Hematopoietic multipotent progenitor cell treated with erythropoietin and hydrocortisone succinate and interleukin-3 and kit ligand, for 4 days (in vitro differentiated cells): ENCODE measurements at regions not wholly inside any gene's neighbourhood (a gene's known extent, or its start where the extent isn't known, plus 50 kb on each side); places are given as distances from the start of the nearest gene placed in this dataset.

Experiments
- DNase-seq: peaks from one replicate; pipeline ENCODE4 v3.0.0-alpha.2; 2015

DNA sequence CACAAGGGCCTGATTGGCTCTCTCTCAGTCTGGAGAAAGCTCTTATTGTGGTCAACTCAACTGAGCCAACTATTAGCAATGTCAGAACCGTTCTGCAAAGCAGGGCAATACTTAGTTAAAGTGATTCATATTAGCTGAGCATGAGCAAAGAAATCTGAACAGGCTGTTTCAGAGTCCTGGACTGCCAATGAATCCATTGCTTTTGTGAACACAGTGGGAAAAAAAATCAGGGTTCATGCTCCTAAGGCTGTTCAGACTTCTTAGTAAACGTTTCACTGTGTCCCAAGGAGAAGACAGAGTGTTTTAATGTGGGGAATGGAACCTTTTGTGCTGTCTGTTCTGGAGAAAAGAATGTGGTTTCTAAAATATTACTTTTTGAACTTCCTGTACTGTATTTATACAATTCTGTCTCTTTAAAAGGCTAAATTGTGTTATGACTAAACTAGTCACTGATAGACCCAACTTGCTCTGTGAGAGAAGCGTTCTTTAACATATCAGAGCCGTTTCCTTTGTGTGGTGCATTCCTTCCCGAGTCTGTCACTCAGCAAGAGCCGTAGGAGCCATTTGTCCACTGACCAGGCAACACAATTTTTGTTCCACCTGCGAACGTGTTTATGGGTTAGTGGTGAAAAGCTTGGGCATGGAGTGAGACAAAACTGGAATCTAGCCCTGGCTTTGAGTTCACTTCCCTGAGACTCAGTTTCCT lies 366.1 kb downstream of the FBXO8 start:
- DNase-seq, result no peak

- DNase-seq, result no peak
Observed at GRCh38 chr4:173913496-173913895, 370.0 kb downstream of the FBXO8 start.

GRCh38 chr4:173912384-173912783 lies 371.1 kb downstream of the FBXO8 start:
- no peak for DNase-seq

DNA sequence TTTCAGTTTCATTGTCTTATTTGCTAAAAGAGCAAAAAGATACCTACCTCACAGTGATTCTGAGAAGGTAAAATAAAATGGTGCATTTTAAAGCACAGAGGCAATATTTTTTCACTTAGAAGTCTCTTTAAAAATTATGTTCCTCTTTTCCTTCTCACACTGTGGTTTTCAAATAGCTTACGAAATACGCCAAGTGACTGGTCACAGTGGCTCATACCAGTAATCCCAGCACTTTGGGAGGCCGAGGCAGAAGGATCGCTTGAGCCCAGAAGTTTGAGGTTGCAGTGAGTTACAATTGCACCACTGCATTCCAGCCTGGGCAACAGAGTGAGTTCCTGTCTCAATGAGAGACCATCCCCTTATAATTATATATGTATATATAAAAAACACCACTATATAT lies 372.6 kb downstream of the FBXO8 start:
- peak; percentile 65 for DNase-seq

GRCh38 chr4:173909294-173909693 lies 374.2 kb downstream of the FBXO8 start:
- DNase-seq, result peak; percentile 63

GRCh38 chr4:173899813-173900212 lies 369.8 kb upstream of the HAND2 start:
- no peak for DNase-seq

- no peak for DNase-seq
Observed at GRCh38 chr4:173891072-173891471, 361.0 kb upstream of the HAND2 start.

DNA sequence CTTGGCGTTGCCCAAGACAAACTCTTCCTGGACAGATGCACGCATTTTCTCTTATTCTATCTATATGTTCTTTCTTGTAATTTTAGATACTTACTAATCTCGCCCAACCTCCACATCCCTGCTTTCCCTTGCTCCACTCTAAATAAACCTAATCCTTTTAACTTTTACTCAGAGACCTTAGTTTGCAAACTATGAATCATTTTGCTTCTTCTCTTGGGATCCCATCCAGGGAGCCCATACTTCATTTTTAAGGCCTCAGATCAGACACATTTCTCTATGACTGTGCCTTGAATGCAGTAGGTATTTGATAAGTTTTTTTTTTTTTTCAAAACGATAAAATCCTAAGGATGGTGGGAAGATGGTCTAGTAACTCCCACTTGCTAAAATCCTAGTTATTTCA lies 353.8 kb upstream of the HAND2 start:
- DNase-seq, result no peak

- DNase-seq, result no peak
Observed at GRCh38 chr4:173880897-173881296, 350.9 kb upstream of the HAND2 start.

DNA sequence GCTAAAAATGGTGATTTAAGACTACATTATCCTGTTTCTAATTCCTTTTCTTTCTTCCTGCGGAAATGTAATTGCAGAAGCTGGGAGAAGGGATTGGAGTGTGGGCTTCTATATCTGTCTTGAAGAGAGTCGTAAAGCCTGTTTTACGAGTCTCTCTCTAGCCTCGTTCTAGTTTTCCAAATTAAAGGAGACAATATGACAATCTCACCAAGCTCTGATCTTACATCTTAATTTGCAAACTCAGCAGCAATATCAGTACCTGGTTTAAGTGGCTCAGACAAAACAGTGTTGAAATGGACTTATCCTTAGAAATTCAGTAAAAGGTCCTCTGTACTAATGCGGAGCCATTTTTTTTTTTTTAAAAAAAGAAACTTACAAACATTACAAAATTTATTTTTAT lies 349.5 kb upstream of the HAND2 start:
- no peak for DNase-seq

DNA sequence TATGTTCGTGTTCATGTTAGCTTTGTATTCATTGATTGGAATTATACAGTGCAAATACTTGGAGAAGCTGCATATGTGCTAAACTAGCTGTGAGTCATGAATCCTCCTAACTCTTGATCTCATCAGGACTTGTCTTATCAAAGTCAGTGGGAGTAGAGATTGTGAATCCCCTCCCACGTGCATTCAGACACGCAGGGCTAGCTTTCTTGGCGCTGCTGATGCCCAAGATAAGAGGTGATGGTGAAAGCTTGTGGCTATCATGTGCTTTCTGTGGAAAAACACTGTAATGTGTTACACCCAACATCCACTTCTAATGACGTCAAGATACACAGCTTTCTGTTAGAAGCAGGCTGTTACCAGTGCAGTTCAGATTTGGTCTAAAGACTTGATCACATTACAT lies 348.7 kb upstream of the HAND2 start:
- DNase-seq, result peak; percentile 77

DNA sequence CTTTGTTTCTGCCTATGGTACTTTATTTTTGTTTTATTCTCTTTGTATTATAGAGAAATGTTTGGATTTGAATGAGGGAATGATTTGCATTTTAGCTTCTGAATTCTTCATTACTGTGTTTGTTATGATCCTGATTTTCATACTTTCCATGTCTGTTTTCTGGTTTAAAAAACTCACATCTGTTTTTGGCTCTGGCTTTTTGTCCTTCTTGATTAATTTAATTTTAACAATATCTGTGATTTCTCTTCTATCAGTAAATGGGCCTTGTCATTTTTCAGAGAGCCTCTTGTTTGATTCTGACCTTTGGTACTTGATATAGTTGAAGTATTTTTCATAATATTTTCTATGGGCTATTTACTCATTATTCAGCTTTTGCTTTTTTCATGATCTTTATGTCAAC lies 341.6 kb upstream of the HAND2 start:
- DNase-seq, result no peak

- DNase-seq, result no peak
Observed at GRCh38 chr4:173866322-173867026, 336.4 kb upstream of the HAND2 start.

DNA sequence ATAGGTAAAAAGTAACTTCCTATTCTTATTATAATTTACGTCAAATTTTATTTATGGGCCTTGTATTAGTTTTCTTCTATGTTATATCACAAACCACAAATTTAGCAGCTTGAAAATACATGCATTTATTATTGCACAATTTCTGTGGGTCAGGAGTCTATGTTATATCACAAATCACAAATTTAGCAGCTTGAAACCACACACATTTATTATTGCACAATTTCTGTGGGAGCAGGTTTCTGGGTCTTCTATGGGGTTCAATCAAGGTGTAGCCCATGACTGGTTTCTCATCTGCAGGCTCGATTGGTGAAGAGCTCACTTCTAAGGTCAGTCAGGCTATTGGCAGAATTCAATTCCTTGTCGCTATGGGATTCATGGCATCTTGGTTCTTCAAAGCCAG lies 332.7 kb upstream of the HAND2 start:
- peak; percentile 5 for DNase-seq

- no peak for DNase-seq
Observed at GRCh38 chr4:173860094-173860493, 330.1 kb upstream of the HAND2 start.

DNA sequence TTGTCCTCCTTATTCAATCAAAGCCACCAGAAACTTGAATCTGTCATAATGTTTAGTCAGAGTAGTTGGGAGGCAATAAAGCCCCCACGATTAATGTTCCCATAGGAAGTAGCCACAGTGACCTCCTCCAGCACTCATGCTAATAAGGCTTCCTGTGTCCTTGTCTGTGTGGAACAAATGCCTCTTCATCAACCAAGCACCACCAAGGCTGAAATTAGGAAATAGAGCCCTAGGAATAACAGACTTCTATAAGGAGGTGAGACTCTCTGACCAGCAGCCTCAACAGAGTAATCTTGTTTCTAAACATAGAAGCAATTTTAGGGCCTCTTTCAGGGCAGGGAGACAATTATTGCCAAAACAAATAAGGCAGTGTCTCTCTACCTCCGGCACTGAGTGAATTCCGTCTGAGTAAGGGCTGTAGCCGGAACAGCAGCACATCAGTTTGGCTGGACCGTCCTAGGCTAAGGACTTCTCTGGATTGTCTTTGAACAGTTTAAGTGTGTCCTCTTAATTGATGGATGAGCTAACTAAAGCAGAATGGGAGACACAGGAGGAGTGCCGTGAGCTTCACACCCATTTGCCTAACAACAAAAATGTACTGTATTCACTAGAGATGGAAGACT lies 329.2 kb upstream of the HAND2 start:
- no peak for DNase-seq

DNA sequence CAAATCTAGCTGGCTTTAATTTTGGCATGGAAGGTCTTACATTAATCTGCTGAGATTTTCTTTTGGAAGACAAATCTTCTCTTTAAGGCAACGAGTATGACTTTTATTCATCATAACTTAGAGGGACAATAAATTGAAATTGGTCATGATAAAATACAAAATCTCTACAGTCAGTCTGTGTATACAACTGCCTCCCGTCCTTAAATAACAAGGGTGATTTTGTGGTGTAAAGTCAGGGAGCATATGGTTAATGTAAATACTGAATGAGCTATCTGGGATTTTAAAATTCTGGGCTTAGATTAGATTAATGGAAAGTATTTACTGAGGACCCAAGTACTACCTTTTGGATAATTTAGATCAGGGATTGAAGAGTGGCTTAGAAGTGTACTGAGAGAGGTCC lies 328.4 kb upstream of the HAND2 start:
- no peak for DNase-seq

GRCh38 chr4:173857828-173858227 lies 327.8 kb upstream of the HAND2 start:
- no peak for DNase-seq

- no peak for DNase-seq
Observed at GRCh38 chr4:173855015-173855414, 325.0 kb upstream of the HAND2 start.

DNA sequence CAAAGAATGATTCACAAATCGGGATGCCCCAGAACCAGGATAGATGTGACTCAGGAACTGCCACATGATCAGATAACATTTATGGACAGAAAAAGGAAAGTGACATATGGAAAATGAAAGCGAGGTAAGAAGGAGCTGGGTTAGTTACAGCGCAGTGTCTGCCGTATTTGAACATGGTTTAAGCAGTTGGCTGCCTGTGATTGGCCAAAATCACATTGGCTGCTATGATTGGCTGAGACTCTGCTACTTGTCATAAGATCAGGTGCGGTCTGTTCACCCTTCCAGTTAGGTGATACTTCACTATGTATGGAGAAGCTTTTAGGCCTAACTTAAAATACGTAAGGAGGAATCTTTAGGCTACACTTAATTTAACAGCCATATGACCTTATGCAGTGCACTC lies 322.7 kb upstream of the HAND2 start:
- no peak for DNase-seq

DNA sequence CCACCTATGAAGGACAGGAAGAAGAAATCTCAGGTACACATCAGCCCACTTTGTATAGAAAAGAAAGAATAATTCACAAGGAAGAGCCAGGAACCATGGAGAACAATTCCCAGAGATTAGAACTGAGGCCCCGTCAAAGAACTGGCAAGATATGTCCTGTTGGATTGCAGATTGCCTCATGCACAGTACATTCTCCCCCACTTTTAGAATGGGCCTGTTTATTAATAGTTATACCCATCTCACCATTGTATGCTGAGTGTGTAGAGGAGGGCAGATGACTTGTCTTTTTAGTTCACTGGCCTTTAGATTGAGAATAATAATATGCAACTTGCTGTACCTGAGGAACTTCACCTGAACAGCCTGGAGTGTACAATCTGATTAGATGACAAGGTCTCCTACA lies 315.6 kb upstream of the HAND2 start:
- no peak for DNase-seq

DNA sequence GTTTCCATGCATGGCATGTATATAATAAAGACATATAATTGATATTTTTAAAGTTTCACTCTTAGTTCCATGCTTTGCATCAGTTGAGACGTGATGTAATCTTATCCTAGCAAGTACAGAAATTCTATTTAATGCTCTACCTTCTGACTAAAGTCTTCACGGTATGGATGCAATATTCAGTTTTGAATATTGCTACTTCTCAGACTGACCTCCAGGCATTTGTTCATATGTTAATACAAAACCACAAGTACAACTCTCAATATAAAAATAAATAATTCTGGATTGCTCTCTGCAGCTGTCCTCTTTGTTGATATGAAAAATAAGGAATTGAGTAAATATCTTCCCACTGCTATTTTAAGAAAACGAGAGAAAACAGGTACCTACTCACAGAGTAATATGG lies 309.8 kb upstream of the HAND2 start:
- no peak for DNase-seq

DNA sequence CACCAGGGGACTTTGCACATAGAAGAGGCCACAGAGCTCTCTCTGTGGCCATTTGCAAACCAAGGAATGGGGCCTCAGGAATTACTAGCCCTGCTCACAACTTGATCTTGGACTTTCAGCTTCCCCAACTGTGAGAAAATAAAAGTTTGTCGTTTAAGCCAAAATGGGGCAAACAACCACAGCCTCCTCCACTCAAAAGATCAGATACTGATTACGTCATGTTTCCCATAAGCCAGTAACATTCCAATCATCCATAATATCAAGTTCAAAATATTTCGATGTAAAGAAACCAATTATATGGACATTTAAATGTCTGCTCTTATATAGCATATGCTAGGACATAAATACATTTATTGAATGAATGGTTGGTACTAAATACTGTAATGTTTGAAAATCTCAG lies 307.5 kb upstream of the HAND2 start:
- DNase-seq, result no peak

DNA sequence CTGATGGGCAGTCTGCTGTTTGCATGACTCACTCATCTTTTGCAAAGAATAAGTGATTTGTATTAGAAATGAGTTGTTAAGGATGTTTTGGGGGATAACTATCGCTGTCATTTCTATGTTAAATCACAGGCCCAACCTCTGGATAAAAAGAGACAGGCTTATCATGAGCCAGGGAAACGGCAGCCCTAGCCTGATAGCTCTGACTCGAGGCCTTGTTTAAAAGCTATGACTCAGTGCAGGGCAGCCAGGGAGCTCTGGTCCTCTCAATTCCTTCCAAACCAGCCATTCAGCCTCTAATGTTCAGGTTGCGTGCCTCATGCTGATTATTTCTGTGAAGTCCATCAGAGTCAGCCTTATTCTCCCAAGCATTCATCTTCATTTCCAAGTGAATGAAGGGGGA lies 305.9 kb upstream of the HAND2 start:
- no peak for DNase-seq
